Motor neuron (in vitro differentiated cells): ENCODE measurements at regions not wholly inside any gene's neighbourhood (a gene's known extent, or its start where the extent isn't known, plus 50 kb on each side); places are given as distances from the start of the nearest gene placed in this dataset.

Source experiments
- ATAC-seq, 8 experiments: fragments of 200-7000 bp; cut with Tn5 transposase; replicated peaks in 6 of 8; 2 replicates each; pipeline ENCODE4 v1.8.0; 2021; ENCODE audit warnings: mild to moderate bottlenecking in 8 of 8, moderate library complexity in 8 of 8
- H3K27ac ChIP-seq, 2 donors: fragments of 250-450 bp; sonication (Bioruptor Pico); 2 replicates each; pipeline ENCODE4 v1.9.0; 2021; ENCODE audit warnings: antibody characterized with exemption in 2 of 2, mild to moderate bottlenecking in 2 of 2, moderate library complexity in 1 of 2
- H3K4me1 ChIP-seq, 2 donors: fragments of 250-450 bp; sonication (Bioruptor Pico); replicated peaks in 1 of 2; 2 replicates each; pipeline ENCODE4 v1.6.1; 2021; ENCODE audit warnings: antibody characterized with exemption in 2 of 2, mild to moderate bottlenecking in 2 of 2, moderate library complexity in 1 of 2
- H3K4me3 ChIP-seq, 5 donors: fragments of 250-450 bp; sonication (Bioruptor Pico); 2 replicates each; pipeline ENCODE4 v1.9.0; 2021; ENCODE audit warnings: antibody characterized with exemption in 5 of 5, mild to moderate bottlenecking in 5 of 5, moderate library complexity in 4 of 5
- WGBS, 10 experiments: fragments of 450-650 bp; shearing (Covaris generic); methylation state at CpG; one replicate each; pipeline ENCODE4 v1.0.0; 2022; 5-methylcytosine and 5-hydroxymethylcytosine counted together
- in situ Hi-C, 9 experiments: fragments of 400-800 bp; cut with MboI; loops; one replicate each; pipeline ENCODE4 v1.15.0; 2021; ENCODE audit warnings: low sequenced_read_pairs in 9 of 9, low pct_unique_long_range_greater_than_20kb in 2 of 9; ENCODE audit not compliant: unreplicated experiment in 9 of 9

- in situ Hi-C loops: no loop called here
- no peak overlapping the region for H3K27ac ChIP-seq
- 22 to 100% (median 90%) methylated on average over 1 to 2 of the region's 2 CpGs for WGBS, 10 experiments
Measured at GRCh38 chr6:74976701-74977100, 229.2 kb downstream of the COL12A1 start.

GRCh38 chr6:74976026-74976425 is 229.8 kb downstream of the COL12A1 start:
- no peak for ATAC-seq
- H3K4me3 ChIP-seq: no peak overlapping the region
- in situ Hi-C loops: no loop called here
- H3K27ac ChIP-seq: no peak overlapping the region
- H3K4me1 ChIP-seq: no peaks in the 10 kb centered on the region

More at GRCh38 chr6:74976701-74977100, 229.2 kb downstream of the COL12A1 start:
- no peaks in the 10 kb centered on the region for H3K4me1 ChIP-seq
- ATAC-seq: no peak
- H3K4me3 ChIP-seq: no peak overlapping the region

GRCh38 chr6:74973591-74973990 is 232.3 kb downstream of the COL12A1 start:
- ATAC-seq: no peak
- in situ Hi-C loops: no loop called here
- no peak overlapping the region for H3K27ac ChIP-seq
- H3K4me3 ChIP-seq: no peak overlapping the region
- no peaks in the 10 kb centered on the region for H3K4me1 ChIP-seq

DNA sequence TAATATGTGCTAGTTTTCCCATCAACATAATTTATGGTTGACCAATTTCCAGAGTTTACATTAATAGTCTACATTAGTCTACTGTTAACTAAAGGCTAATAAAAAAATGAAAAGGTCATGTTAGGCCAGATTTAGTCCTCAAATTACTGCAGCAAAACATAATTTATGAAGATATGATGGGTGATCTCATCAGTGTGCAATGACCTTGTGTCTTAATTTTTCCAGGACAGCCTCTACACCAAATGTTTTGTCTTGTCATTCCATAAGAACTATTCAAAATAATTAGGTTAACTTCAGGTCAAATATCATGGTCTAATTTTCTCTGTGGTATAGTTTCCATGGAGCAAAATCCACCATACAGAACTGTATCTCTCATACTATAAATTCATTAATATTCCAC is 234.2 kb downstream of the COL12A1 start:
- ATAC-seq: peak in 4 of 8 experiments; percentile 60 to 72 (median 62)
- H3K4me3 ChIP-seq: no peak overlapping the region
- in situ Hi-C loops: no loop called here
- no peak overlapping the region for H3K27ac ChIP-seq
- no peaks in the 10 kb centered on the region for H3K4me1 ChIP-seq

DNA sequence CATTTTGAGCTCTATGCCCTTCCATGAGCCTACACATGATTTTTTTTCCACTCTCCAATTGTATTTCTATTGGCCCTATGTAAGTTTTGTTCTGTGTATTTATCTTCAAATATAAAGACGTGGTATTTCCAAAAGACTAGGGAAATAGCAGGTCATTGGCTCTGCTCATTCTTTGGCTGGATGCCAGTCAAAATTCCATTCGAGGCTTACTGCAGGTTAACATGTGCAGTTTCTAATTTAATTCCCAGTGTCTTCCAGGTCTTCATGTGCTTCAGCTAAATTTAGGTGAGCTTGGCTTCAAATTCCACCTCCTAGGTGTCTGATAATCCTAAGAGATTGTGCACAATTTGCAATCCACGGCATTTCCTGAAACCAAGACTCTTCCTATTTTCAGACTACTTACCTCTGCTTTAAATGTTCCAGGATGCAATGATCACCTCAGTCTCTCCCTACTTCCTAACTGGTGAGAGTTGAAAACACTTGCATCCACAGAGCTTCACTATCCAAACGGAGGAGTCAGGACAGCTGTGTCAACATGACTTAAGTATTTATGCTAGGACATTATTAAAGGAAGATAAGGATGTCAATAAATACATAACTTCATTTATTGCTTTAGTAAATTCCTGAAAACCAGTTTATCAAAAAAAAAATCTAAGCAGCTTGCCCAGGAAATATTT is 236.1 kb downstream of the COL12A1 start:
- no peak for ATAC-seq
- H3K4me1 ChIP-seq: no peaks in the 10 kb centered on the region
- no peak overlapping the region for H3K4me3 ChIP-seq
- in situ Hi-C loops: no loop called here
- H3K27ac ChIP-seq: no peak overlapping the region
- 33 to 100% (median 66%) methylated on average over 1 to 4 of the region's 4 CpGs for WGBS, 10 experiments

DNA sequence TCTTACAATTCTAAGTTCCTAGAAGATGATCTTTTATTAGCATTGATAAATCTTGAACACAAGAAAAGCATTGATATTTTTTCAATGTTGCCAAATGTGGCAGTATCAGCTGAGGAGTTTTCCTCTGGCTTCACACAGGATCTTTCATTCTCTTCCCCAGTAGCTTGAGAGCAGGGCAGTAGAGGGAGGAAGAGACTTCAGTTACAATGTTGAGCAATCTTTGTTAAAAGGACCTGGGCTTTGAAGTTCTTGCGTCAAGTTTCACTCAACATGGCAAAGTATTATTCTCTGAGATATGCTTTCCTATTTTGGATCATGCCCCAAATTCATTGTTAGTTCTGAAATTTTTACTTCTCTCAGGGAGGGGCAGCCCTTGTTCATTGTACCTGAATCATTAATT is 238.0 kb downstream of the COL12A1 start:
- no peak overlapping the region for H3K4me3 ChIP-seq
- WGBS, 10 experiments: 63 to 100% (median 89%) methylated on average over 1 of the region's 1 CpG; no CpG with 5 or more reads in 3 of the 10 experiments
- no peaks in the 10 kb centered on the region for H3K4me1 ChIP-seq
- no peak for ATAC-seq
- in situ Hi-C loops: no loop called here
- no peak overlapping the region for H3K27ac ChIP-seq

GRCh38 chr6:74966712-74967111 is 239.1 kb downstream of the COL12A1 start:
- in situ Hi-C loops: no loop called here
- H3K4me3 ChIP-seq: no peak overlapping the region
- no peaks in the 10 kb centered on the region for H3K4me1 ChIP-seq
- no peak for ATAC-seq
- 19 to 94% (median 73%) methylated on average over 1 to 2 of the region's 2 CpGs for WGBS, 10 experiments
- H3K27ac ChIP-seq: no peak overlapping the region

DNA sequence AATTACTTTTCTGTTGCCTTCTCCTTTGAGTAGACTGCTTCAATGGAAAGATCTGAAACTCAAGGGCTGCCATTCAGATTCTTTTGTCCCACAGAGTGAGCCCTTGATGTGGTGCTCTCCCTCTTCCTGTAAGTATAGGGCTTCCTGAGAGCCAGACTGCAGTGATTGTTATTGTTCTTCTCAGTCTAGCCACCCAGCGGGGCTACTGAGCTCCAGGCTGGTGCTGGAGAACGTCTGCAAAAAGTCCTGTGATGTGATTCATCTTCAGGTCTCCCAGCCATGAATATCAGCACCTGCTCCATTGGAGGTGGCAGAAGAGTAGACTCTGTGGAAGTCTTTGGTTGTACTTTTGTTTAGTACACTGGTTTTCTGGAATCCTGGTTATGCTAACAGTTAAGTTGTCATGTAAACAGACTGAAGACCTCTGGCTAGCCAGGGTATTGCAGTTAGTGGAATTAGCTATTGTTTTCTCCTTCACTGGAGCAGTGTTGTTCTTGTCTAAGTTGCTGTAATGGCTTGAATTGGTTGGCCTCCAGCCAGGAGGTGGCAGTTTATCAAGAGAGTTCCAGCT is 240.9 kb downstream of the COL12A1 start:
- no peak overlapping the region for H3K27ac ChIP-seq
- in situ Hi-C loops: no loop called here
- no peak overlapping the region for H3K4me3 ChIP-seq
- WGBS, 10 experiments: 20 to 58% (median 33%) methylated on average over 1 to 2 of the region's 2 CpGs; no CpG with 5 or more reads in 5 of the 10 experiments
- no peaks in the 10 kb centered on the region for H3K4me1 ChIP-seq
- no peak for ATAC-seq

GRCh38 chr6:74956559-74957428 is 249.1 kb downstream of the COL12A1 start:
- ATAC-seq: no peak
- Histone ChIP-seq H3K27ac (no peak overlapping the region), H3K4me3 (no peak overlapping the region), H3K4me1 (no peaks in the 10 kb centered on the region)
- in situ Hi-C loops: no loop called here
- WGBS, 10 experiments: 73 to 100% (median 90%) methylated on average over 1 to 7 of the region's 8 CpGs; no CpG with 5 or more reads in 1 of the 10 experiments

DNA sequence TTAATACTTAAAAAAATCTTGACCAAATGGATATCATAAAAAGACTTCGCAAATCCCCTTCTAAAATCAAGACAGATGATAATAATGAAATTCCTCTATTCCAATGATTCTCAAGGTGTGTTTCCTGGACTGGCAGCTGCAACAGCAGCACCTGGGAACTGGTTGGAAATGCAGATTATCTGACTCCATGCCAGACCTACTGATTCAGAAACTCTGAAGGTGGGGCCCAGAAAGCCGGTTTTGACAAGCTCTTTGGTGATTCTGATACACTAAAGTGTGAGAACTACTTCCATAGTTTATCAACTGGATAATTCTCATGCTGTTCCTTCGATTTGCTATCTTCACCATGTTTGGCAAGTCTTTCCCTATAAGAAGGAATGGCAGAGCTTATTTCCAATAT is 252.1 kb downstream of the COL12A1 start:
- in situ Hi-C loops: no loop called here

GRCh38 chr6:74946961-74947360 is 258.9 kb downstream of the COL12A1 start:
- no peak overlapping the region for H3K4me3 ChIP-seq
- in situ Hi-C loops: no loop called here
- no peak for ATAC-seq
- H3K27ac ChIP-seq: no peak overlapping the region
- WGBS, 10 experiments: 5 to 100% (median 80%) methylated on average over 1 to 2 of the region's 2 CpGs; no CpG with 5 or more reads in 1 of the 10 experiments
- no peaks in the 10 kb centered on the region for H3K4me1 ChIP-seq

More for the DNA sequence above, 252.1 kb downstream of the COL12A1 start:
- no peak overlapping the region for H3K4me3 ChIP-seq
- no peak overlapping the region for H3K27ac ChIP-seq
- 49 to 100% (median 70%) methylated on average over 1 to 3 of the region's 3 CpGs; no CpG with 5 or more reads in 1 of the 10 experiments for WGBS, 10 experiments
- H3K4me1 ChIP-seq: no peaks in the 10 kb centered on the region
- no peak for ATAC-seq

DNA sequence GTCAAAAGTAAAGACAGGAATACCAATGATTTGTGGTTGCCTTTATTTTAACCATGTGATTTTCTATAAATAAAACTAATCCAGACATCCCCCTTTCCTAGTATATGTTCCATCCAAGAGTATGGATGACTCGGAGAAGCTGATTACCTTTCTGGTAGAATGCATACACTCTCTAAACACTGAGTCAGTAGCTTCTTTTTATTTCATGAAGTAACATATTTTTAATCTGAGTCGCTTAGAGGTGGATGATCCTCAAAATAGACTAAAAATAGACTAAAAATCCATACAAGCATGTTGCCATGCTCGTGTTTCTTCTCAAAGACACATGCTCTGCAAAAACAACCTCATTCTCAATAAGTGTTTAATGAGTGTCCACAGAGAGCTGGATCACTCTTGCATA is 263.7 kb downstream of the COL12A1 start:
- in situ Hi-C loops: no loop called here
- H3K4me3 ChIP-seq: no peak overlapping the region
- ATAC-seq: no peak
- H3K27ac ChIP-seq: no peak overlapping the region
- no peaks in the 10 kb centered on the region for H3K4me1 ChIP-seq
- WGBS, 10 experiments: 14 to 100% (median 71%) methylated on average over 1 to 3 of the region's 3 CpGs; no CpG with 5 or more reads in 1 of the 10 experiments

GRCh38 chr6:74941424-74941823 is 264.4 kb downstream of the COL12A1 start:
- H3K4me3 ChIP-seq: no peak overlapping the region
- H3K27ac ChIP-seq: no peak overlapping the region
- in situ Hi-C loops: no loop called here
- H3K4me1 ChIP-seq: no peaks in the 10 kb centered on the region
- ATAC-seq: no peak
- WGBS, 10 experiments: 0 to 67% (median 30%) methylated on average over 1 of the region's 1 CpG
